Fibroblast of lung (primary cell): ENCODE measurements at regions not wholly inside any gene's neighbourhood (a gene's known extent, or its start where the extent isn't known, plus 50 kb on each side); places are given as distances from the start of the nearest gene placed in this dataset.

ENCODE experiments used
- DNase-seq, 2 donors: peaks; one replicate each; pipeline versions ENCODE4 v3.0.0 to v3.0.0-alpha.2; 2010; ENCODE audit warnings: low read depth in 2 of 2
- H2AFZ ChIP-seq: 2 replicates; pipeline ENCODE4 v1.5.1; 2012; ENCODE audit warnings: low read length, control low read depth, inconsistent platforms
- H3K27ac ChIP-seq: 2 replicates; pipeline ENCODE4 v1.5.1; 2011; ENCODE audit warnings: low read length, control low read depth; ENCODE audit not compliant: insufficient read depth
- H3K27me3 ChIP-seq: 2 replicates; pipeline ENCODE4 v1.5.1; 2011; ENCODE audit warnings: mild to moderate bottlenecking, low read length; ENCODE audit not compliant: control insufficient read depth, insufficient read depth
- H3K36me3 ChIP-seq: 2 replicates; pipeline ENCODE4 v1.5.1; 2011; ENCODE audit warnings: low read length; ENCODE audit not compliant: control insufficient read depth, insufficient read depth
- H3K4me1 ChIP-seq: 2 replicates; pipeline ENCODE4 v1.5.1; 2011; ENCODE audit warnings: low read length; ENCODE audit not compliant: control insufficient read depth, insufficient read depth; ENCODE audit errors: extremely low read depth
- H3K4me2 ChIP-seq: 2 replicates; pipeline ENCODE4 v1.5.1; 2011; ENCODE audit warnings: low read length, control low read depth; ENCODE audit not compliant: insufficient read depth; ENCODE audit errors: extremely low read depth
- H3K4me3 ChIP-seq, 4 experiments: fragments of 200-600 bp in 1 of 4; sonication (generic) in 1 of 4; replicated peaks in 1 of 4; 2 replicates each; pipeline ENCODE4 v1.5.1; 2011 to 2016; ENCODE audit warnings: low read length in 4 of 4, low read depth in 3 of 4, mild to moderate bottlenecking in 3 of 4, control low read depth in 2 of 4, inconsistent platforms in 1 of 4, mixed read lengths in 1 of 4; ENCODE audit not compliant: insufficient read depth in 1 of 4; ENCODE audit errors: control extremely low read depth in 1 of 4
- H3K79me2 ChIP-seq: 2 replicates; pipeline ENCODE4 v1.5.1; 2012; ENCODE audit warnings: mild to moderate bottlenecking, low read length, inconsistent platforms; ENCODE audit not compliant: control insufficient read depth, insufficient read depth
- H3K9ac ChIP-seq: 2 replicates; pipeline ENCODE4 v1.5.1; 2011; ENCODE audit warnings: mild to moderate bottlenecking, low read length, control low read depth; ENCODE audit not compliant: insufficient read depth
- H3K9me3 ChIP-seq: 2 replicates; pipeline ENCODE4 v1.5.1; 2012; ENCODE audit warnings: low read depth, low read length; ENCODE audit not compliant: control insufficient read depth, insufficient read depth
- H4K20me1 ChIP-seq: 2 replicates; pipeline ENCODE4 v1.5.1; 2011; ENCODE audit warnings: low read length; ENCODE audit not compliant: control insufficient read depth, insufficient read depth; ENCODE audit errors: extremely low read depth
- EZH2 ChIP-seq: IDR thresholded peaks from 2 replicates; pipeline ENCODE4 v1.5.1; 2012; ENCODE audit warnings: low read length, control low read depth, mild to moderate bottlenecking; ENCODE audit errors: missing control alignments
- TF ChIP-seq, protein P1 (sequence below), 2 donors: IDR thresholded peaks in 1 of 2; conservative IDR thresholded peaks in 1 of 2; 1 replicate in 1 of 2; 2 replicates in 1 of 2; pipeline ENCODE4 v1.5.1; 2011 to 2012; ENCODE audit warnings: low read length in 2 of 2, control low read depth in 1 of 2, inconsistent platforms in 1 of 2, low read depth in 1 of 2, mild to moderate bottlenecking in 1 of 2

GRCh38 chr11:10984742-10985141 is 126.9 kb upstream of the ZBED5 start:
- Histone ChIP-seq H3K27ac (no peak overlapping the region), H3K4me2 (no peak overlapping the region), H3K9ac (no peak overlapping the region), H3K4me1 (no peaks in the 10 kb centered on the region), H2AFZ (no peak overlapping the region), H3K27me3 (no peaks in the 10 kb centered on the region), H3K79me2 (no peaks in the 10 kb centered on the region), H3K9me3 (no peaks in the 10 kb centered on the region), H4K20me1 (no peaks in the 10 kb centered on the region), H3K36me3 (no peaks in the 10 kb centered on the region), H3K4me3 (no peak overlapping the region)
- TF ChIP-seq EZH2 = no peak
- TF ChIP-seq, protein P1, sequence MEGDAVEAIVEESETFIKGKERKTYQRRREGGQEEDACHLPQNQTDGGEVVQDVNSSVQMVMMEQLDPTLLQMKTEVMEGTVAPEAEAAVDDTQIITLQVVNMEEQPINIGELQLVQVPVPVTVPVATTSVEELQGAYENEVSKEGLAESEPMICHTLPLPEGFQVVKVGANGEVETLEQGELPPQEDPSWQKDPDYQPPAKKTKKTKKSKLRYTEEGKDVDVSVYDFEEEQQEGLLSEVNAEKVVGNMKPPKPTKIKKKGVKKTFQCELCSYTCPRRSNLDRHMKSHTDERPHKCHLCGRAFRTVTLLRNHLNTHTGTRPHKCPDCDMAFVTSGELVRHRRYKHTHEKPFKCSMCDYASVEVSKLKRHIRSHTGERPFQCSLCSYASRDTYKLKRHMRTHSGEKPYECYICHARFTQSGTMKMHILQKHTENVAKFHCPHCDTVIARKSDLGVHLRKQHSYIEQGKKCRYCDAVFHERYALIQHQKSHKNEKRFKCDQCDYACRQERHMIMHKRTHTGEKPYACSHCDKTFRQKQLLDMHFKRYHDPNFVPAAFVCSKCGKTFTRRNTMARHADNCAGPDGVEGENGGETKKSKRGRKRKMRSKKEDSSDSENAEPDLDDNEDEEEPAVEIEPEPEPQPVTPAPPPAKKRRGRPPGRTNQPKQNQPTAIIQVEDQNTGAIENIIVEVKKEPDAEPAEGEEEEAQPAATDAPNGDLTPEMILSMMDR (conservative IDR thresholded peaks at IDR 0.05 in 1 of 2, IDR thresholded peaks at IDR 0.05 in 1 of 2; ENCODE audit: low read depth in 1 of 2, low read length in 2 of 2) = no peak
- no peak for DNase-seq

- Histone ChIP-seq H3K27ac (no peak overlapping the region), H3K4me2 (no peak overlapping the region), H3K9ac (no peak overlapping the region), H3K79me2 (no peaks in the 10 kb centered on the region), H4K20me1 (no peaks in the 10 kb centered on the region), H3K36me3 (no peaks in the 10 kb centered on the region), H3K4me3 (no peak overlapping the region), H3K27me3 (no peaks in the 10 kb centered on the region), H2AFZ (no peak overlapping the region), H3K4me1 (no peaks in the 10 kb centered on the region), H3K9me3 (no peaks in the 10 kb centered on the region)
- no peak for DNase-seq
- TF ChIP-seq, protein P1 (conservative IDR thresholded peaks at IDR 0.05 in 1 of 2, IDR thresholded peaks at IDR 0.05 in 1 of 2; ENCODE audit: low read depth in 1 of 2, low read length in 2 of 2) = no peak
- TF ChIP-seq EZH2 = no peak
These were observed 126.4 kb upstream of the ZBED5 start for GRCh38 chr11:10984250-10984649.

DNA sequence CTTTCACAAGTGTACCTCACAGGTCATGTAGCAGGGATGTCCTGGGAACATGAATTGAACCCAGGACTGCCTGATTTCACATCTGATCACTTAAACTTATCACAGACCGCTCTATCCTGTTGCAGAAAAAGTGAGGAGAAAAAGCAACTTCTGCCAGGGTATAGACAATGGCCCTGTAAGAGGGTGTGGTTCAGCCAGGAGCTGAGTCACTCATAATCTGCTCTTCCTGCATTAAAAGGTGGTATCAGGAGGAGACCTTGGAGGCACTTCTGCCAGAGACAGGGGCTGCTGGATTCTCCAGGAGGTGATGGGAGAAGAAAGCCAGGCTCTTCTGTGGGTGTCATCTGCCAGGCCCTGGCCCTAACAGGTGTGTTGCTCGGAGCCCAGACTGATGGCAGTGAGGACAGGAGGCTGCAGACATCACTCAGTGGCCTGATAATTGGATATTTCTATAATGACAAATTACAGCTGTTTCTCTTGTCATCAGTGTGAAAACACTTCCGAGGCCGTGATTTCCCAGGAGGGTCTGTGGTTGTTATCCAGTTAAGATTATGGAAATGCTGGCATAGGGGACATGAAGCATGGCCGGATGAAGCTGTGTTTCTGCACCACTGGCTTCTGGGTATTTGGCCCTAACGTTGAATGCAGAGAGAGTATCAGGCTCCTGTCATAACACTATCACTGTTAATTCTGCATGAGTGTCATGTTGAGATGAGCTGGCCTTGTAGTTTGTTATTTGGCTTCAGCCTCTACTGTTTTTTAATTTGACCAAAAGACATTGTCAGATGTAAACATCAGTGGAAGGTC is 125.1 kb upstream of the ZBED5 start:
- Histone ChIP-seq H3K4me1 (no peaks in the 10 kb centered on the region), H3K9me3 (no peaks in the 10 kb centered on the region), H3K9ac (no peak overlapping the region), H3K36me3 (no peaks in the 10 kb centered on the region), H3K27me3 (no peaks in the 10 kb centered on the region), H3K4me3 (no peak overlapping the region), H4K20me1 (no peaks in the 10 kb centered on the region), H3K79me2 (no peaks in the 10 kb centered on the region), H3K27ac (no peak overlapping the region), H3K4me2 (no peak overlapping the region), H2AFZ (no peak overlapping the region)
- DNase-seq = no peak
- TF ChIP-seq EZH2 = no peak
- TF ChIP-seq, protein P1 (conservative IDR thresholded peaks at IDR 0.05 in 1 of 2, IDR thresholded peaks at IDR 0.05 in 1 of 2; ENCODE audit: low read depth in 1 of 2, low read length in 2 of 2) = no peak
